ENCODE measurements at regions not wholly inside any gene's neighbourhood (a gene's known extent, or its start where the extent isn't known, plus 50 kb on each side); places are given as distances from the start of the nearest gene placed in this dataset.

DNA sequence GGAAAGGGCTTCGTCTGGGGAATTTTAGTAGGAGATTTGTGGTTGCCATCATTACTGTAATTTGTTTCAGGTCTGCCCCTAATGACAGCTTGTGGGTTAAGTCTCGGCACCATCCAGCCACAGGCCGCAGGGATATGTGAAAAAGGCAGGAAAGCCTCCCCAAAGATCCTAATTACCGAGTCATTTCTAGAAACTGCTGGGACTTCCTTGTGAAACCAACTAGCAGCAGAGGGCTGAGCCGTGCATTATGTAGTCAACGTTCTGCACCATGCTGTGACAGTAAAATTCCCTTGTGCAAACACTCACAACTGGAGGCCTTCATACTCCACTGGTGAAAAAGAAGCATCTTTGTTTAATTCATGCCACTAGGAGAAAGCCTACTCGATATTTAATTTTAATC, 230.3 kb downstream of the MPDZ start:
- no peak overlapping the region for H3K27ac Mint-ChIP-seq (ENCODE audit: unreplicated experiment)
- TF ChIP-seq, protein P1, sequence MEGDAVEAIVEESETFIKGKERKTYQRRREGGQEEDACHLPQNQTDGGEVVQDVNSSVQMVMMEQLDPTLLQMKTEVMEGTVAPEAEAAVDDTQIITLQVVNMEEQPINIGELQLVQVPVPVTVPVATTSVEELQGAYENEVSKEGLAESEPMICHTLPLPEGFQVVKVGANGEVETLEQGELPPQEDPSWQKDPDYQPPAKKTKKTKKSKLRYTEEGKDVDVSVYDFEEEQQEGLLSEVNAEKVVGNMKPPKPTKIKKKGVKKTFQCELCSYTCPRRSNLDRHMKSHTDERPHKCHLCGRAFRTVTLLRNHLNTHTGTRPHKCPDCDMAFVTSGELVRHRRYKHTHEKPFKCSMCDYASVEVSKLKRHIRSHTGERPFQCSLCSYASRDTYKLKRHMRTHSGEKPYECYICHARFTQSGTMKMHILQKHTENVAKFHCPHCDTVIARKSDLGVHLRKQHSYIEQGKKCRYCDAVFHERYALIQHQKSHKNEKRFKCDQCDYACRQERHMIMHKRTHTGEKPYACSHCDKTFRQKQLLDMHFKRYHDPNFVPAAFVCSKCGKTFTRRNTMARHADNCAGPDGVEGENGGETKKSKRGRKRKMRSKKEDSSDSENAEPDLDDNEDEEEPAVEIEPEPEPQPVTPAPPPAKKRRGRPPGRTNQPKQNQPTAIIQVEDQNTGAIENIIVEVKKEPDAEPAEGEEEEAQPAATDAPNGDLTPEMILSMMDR (IDR thresholded peaks at IDR 0.05): no peak
- H3K36me3 Mint-ChIP-seq (ENCODE audit: unreplicated experiment): no peaks in the 10 kb centered on the region

DNA sequence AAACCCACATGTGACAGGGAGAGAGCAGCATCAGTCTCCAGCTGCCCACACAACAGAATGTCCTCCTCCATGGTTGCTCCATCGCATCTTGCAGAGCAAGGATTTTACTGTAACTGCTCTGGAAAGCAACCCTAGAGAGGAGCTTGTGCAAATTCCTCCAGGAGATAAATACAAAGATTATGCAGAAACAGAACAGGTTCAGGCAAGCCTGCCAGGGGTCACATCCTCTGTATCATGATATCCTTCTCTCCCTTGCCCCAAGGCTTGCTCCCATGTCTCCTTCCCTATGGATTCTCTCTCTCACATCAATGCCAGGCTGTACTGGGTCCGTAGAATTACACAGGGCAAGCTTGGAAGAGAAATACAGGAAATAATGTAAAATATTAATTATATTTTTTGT, 226.0 kb downstream of the MPDZ start:
- Mint-ChIP-seq H3K36me3 (ENCODE audit: unreplicated experiment) (no peaks in the 10 kb centered on the region), H3K27me3 (ENCODE audit: unreplicated experiment) (no peaks in the 10 kb centered on the region), H3K27ac (ENCODE audit: unreplicated experiment) (no peak overlapping the region), H3K4me1 (ENCODE audit: unreplicated experiment) (peaks cover 7% of the 10 kb centered on the region), H3K9me3 (ENCODE audit: unreplicated experiment) (no peaks in the 10 kb centered on the region), H3K4me3 (ENCODE audit: unreplicated experiment) (no peak overlapping the region)
- DNase-seq (ENCODE audit: extremely low spot score, unreplicated experiment): no peak
- TF ChIP-seq, protein P1 (IDR thresholded peaks at IDR 0.05): no peak

More for the DNA sequence above, 230.3 kb downstream of the MPDZ start:
- Mint-ChIP-seq H3K4me3 (ENCODE audit: unreplicated experiment) (no peak overlapping the region), H3K27me3 (ENCODE audit: unreplicated experiment) (peaks cover 5% of the 10 kb centered on the region), H3K9me3 (ENCODE audit: unreplicated experiment) (no peaks in the 10 kb centered on the region), H3K4me1 (ENCODE audit: unreplicated experiment) (peaks cover 7% of the 10 kb centered on the region)
- DNase-seq (ENCODE audit: extremely low spot score, unreplicated experiment): no peak

- DNase-seq (ENCODE audit: extremely low spot score, unreplicated experiment): no peak
- no peak overlapping the region for H3K27ac Mint-ChIP-seq (ENCODE audit: unreplicated experiment)
- TF ChIP-seq, protein P1 (IDR thresholded peaks at IDR 0.05): no peak
- H3K9me3 Mint-ChIP-seq (ENCODE audit: unreplicated experiment): no peaks in the 10 kb centered on the region
- H3K4me1 Mint-ChIP-seq (ENCODE audit: unreplicated experiment): peaks cover 3% of the 10 kb centered on the region
- H3K27me3 Mint-ChIP-seq (ENCODE audit: unreplicated experiment): no peaks in the 10 kb centered on the region
- no peaks in the 10 kb centered on the region for H3K36me3 Mint-ChIP-seq (ENCODE audit: unreplicated experiment)
- no peak overlapping the region for H3K4me3 Mint-ChIP-seq (ENCODE audit: unreplicated experiment)
Measured at GRCh38 chr9:13054389-13054788, 225.1 kb downstream of the MPDZ start.
